DND-41 (cell line): ENCODE measurements at regions not wholly inside any gene's neighbourhood (a gene's known extent, or its start where the extent isn't known, plus 50 kb on each side); places are given as distances from the start of the nearest gene placed in this dataset.

Experiments used
- ATAC-seq: fragments of 200-7000 bp; cut with Tn5 transposase; 3 replicates; pipeline ENCODE4 v1.9.1; 2021; ENCODE audit warnings: low read depth; ENCODE audit not compliant: insufficient read depth
- DNase-seq: peaks from one replicate; pipeline ENCODE4 v3.0.0-alpha.2; 2020
- H2AFZ ChIP-seq: 2 replicates; pipeline ENCODE4 v1.6.0; 2012; ENCODE audit warnings: low read depth, low read length
- H3K27ac ChIP-seq: 2 replicates; pipeline ENCODE4 v1.5.1; 2012; ENCODE audit warnings: low read length, inconsistent platforms
- H3K27me3 ChIP-seq: fragments of 200-600 bp; sonication (generic); 2 replicates; pipeline ENCODE4 v1.6.0; 2012; ENCODE audit warnings: low read length, mild to moderate bottlenecking, inconsistent platforms; ENCODE audit not compliant: insufficient read depth, poor library complexity
- H3K36me3 ChIP-seq: 2 replicates; pipeline ENCODE4 v1.5.1; 2012; ENCODE audit warnings: low read length, inconsistent platforms; ENCODE audit not compliant: insufficient read depth
- H3K4me1 ChIP-seq: 2 replicates; pipeline ENCODE4 v1.5.1; 2012; ENCODE audit warnings: mild to moderate bottlenecking, low read length; ENCODE audit not compliant: insufficient read depth
- H3K4me2 ChIP-seq: 2 replicates; pipeline ENCODE4 v1.6.0; 2012; ENCODE audit warnings: mild to moderate bottlenecking, moderate library complexity, low read length, inconsistent platforms; ENCODE audit not compliant: insufficient read depth
- H3K4me3 ChIP-seq, 2 experiments: fragments of 200-600 bp in 1 of 2; shearing (Covaris generic) in 1 of 2; 2 replicates each; pipeline ENCODE4 v1.5.1; 2012 to 2016; ENCODE audit warnings: inconsistent platforms in 2 of 2, low read length in 2 of 2, mild to moderate bottlenecking in 2 of 2, low read depth in 1 of 2, moderate library complexity in 1 of 2
- H3K79me2 ChIP-seq: 2 replicates; pipeline ENCODE4 v1.6.0; 2012; ENCODE audit warnings: low read length, inconsistent platforms; ENCODE audit not compliant: insufficient read depth
- H3K9ac ChIP-seq: 2 replicates; pipeline ENCODE4 v1.6.0; 2012; ENCODE audit warnings: low read depth, mild to moderate bottlenecking, inconsistent platforms, low read length, moderate library complexity
- H3K9me3 ChIP-seq: 2 replicates; pipeline ENCODE4 v1.5.1; 2012; ENCODE audit warnings: low read length, moderate library complexity, mild to moderate bottlenecking, inconsistent platforms; ENCODE audit not compliant: insufficient read depth, severe bottlenecking
- H4K20me1 ChIP-seq: 2 replicates; pipeline ENCODE4 v1.6.0; 2012; ENCODE audit warnings: low read length; ENCODE audit not compliant: insufficient read depth
- CTCF ChIP-seq: IDR thresholded peaks from 2 replicates; pipeline ENCODE4 v1.5.1; 2012; ENCODE audit warnings: borderline replicate concordance, low read length, moderate library complexity, mild to moderate bottlenecking; ENCODE audit not compliant: poor library complexity, severe bottlenecking; ENCODE audit errors: extremely low read depth
- EZH2 ChIP-seq: IDR thresholded peaks from 3 replicates; pipeline ENCODE4 v1.6.1; 2012; ENCODE audit warnings: borderline replicate concordance, low read depth, mild to moderate bottlenecking, moderate library complexity, low read length, inconsistent platforms; ENCODE audit not compliant: severe bottlenecking

DNA sequence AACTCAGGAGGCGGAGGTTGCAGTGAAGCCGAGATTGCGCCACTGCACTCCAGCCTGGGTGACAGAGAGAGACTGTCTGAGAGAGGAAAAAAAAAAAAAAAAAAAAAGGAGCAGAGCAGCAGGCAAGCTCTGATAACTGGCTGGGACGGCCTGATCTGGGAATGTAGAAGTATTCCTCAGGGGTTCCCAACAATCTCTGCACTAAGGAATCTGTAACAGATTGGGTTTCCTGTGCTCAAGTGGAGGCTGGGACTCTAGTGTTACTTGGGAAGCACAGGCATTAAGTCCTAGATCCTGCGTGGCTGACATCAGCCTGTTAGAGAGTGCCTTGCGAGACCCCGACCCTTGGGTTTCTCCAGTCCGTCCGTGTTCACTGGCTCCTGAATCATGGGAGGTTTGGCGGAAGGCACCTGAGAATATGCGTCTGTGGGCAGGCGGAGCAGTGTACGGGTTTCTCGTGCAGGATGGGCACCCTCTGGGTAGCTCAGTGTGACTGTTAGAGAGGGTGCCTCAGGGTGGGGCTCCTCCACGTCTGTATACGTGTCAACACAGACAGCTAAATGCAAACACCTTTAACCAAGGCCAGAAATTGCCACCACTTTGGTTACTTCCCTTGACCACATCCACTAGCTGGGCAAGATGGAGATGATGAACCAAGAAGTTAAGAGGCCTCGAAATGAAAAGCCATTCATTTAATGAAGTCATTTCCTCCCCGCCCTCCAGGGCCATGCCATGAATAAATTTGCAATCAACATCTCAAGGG, 174.9 kb upstream of the RPL38 start:
- no peak for ATAC-seq
- H3K4me1 ChIP-seq, result no peaks in the 10 kb centered on the region
- no peaks in the 10 kb centered on the region for H4K20me1 ChIP-seq
- H3K9me3 ChIP-seq, result no peaks in the 10 kb centered on the region
- H3K79me2 ChIP-seq, result no peaks in the 10 kb centered on the region
- H3K27ac ChIP-seq, result no peak overlapping the region
- no peak overlapping the region for H3K4me2 ChIP-seq
- H3K36me3 ChIP-seq, result no peaks in the 10 kb centered on the region
- H3K4me3 ChIP-seq, result no peak overlapping the region
- TF ChIP-seq EZH2 (no peak), CTCF (no peak)
- DNase-seq, result no peak
- no peak overlapping the region for H3K9ac ChIP-seq
- H3K27me3 ChIP-seq, result no peaks in the 10 kb centered on the region
- no peak overlapping the region for H2AFZ ChIP-seq

DNA sequence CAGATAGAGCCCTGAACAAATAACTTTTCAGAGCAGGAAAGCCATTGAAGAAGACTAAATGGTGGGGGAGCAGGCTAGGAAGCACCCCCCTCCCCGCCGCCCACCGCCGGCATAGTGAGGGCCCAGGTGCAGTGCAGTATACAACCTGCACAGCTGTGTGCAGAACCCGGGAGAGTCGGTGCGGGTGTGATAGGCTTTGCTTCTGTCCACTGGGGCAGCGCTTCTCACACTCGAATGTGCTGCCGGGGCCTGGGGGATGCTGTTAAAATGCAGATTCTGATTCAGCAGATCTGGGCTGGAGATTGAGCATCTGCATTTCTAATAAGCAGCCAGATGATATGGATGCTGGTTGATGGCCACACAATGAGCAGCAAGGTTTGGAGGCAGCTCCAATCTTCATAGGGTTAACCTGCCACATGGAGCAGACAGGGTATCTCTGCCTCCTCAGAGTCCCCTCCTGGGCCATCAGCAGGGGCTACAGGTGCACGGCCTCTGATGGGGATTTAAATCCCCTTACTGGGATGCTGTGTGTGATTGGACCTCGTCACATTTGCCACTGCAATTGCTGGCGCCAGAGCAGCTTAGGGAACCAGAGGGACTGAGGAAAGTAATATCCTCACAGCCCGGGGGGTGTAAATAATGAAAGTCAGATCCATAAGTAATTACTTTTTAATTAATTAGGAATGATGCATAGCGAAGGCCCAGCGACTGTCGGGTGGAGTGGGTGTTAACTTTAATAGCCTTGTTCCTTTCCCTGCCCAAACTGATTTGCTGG, 172.0 kb upstream of the RPL38 start:
- Histone ChIP-seq H3K36me3 (no peaks in the 10 kb centered on the region), H3K4me2 (no peak overlapping the region), H2AFZ (no peak overlapping the region), H3K4me3 (no peak overlapping the region), H3K27me3 (no peaks in the 10 kb centered on the region), H4K20me1 (no peaks in the 10 kb centered on the region), H3K27ac (no peak overlapping the region), H3K79me2 (no peaks in the 10 kb centered on the region), H3K4me1 (no peaks in the 10 kb centered on the region), H3K9ac (no peak overlapping the region), H3K9me3 (no peaks in the 10 kb centered on the region)
- ATAC-seq (no peak), DNase-seq (no peak)
- TF ChIP-seq EZH2 (no peak), CTCF (no peak)

- Histone ChIP-seq H4K20me1 (no peaks in the 10 kb centered on the region), H3K79me2 (no peaks in the 10 kb centered on the region), H3K9ac (no peak overlapping the region), H3K36me3 (no peaks in the 10 kb centered on the region), H2AFZ (no peak overlapping the region), H3K4me2 (no peak overlapping the region), H3K27me3 (no peaks in the 10 kb centered on the region), H3K27ac (no peak overlapping the region), H3K4me3 (no peak overlapping the region), H3K4me1 (no peaks in the 10 kb centered on the region), H3K9me3 (no peaks in the 10 kb centered on the region)
- ATAC-seq, result no peak
- no peak for DNase-seq
- no peak for TF ChIP-seq CTCF
- TF ChIP-seq EZH2, result no peak
Measured at GRCh38 chr17:74032222-74032621, 171.3 kb upstream of the RPL38 start.
